Stomach (tissue), 4 donors: ENCODE measurements at regions not wholly inside any gene's neighbourhood (a gene's known extent, or its start where the extent isn't known, plus 50 kb on each side); places are given as distances from the start of the nearest gene placed in this dataset.

Experiments
- EP300 ChIP-seq: sonication (generic); formaldehyde crosslinking; IDR thresholded peaks from one replicate; pipeline ENCODE4 v1.6.1; 2017; ENCODE audit warnings: antibody characterized with exemption
- POLR2AphosphoS5 ChIP-seq, 3 donors: sonication (generic); formaldehyde crosslinking; IDR thresholded peaks; one replicate each; pipeline ENCODE4 v1.6.1; 2016; ENCODE audit warnings: antibody characterized with exemption in 3 of 3
- TF ChIP-seq, protein P1 (sequence below), 7 experiments: fragments of 450-650 bp in 4 of 7; fragments of 200-600 bp in 3 of 7; sonication (generic) in 3 of 7; IDR thresholded peaks; one replicate each; pipeline ENCODE4 v1.5.1; 2016 to 2019; ENCODE audit warnings: antibody characterized with exemption in 7 of 7, control low read depth in 2 of 7, mild to moderate bottlenecking in 1 of 7

DNA sequence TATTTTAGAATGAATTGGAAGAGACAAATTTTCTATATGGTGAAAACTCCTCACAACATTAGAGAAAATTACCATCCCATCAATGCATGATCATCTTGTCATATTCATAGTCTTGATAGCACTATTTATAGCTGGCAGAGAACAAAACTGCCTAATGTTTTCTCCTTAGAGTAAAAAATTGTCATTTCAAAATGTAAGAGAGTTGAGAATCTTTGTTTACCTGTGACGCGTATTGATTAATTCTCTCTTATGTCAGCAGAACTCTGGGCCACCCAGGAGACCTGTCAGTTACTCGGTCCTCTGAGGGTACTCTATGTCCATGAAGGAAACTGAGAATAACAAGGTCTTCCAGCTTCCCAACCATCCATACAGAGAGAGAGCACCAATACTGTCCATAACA is 381.4 kb upstream of the ZP4 start:
- TF ChIP-seq, protein P1, sequence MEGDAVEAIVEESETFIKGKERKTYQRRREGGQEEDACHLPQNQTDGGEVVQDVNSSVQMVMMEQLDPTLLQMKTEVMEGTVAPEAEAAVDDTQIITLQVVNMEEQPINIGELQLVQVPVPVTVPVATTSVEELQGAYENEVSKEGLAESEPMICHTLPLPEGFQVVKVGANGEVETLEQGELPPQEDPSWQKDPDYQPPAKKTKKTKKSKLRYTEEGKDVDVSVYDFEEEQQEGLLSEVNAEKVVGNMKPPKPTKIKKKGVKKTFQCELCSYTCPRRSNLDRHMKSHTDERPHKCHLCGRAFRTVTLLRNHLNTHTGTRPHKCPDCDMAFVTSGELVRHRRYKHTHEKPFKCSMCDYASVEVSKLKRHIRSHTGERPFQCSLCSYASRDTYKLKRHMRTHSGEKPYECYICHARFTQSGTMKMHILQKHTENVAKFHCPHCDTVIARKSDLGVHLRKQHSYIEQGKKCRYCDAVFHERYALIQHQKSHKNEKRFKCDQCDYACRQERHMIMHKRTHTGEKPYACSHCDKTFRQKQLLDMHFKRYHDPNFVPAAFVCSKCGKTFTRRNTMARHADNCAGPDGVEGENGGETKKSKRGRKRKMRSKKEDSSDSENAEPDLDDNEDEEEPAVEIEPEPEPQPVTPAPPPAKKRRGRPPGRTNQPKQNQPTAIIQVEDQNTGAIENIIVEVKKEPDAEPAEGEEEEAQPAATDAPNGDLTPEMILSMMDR (IDR thresholded peaks at IDR 0.05) = no peak
- TF ChIP-seq EP300 (no peak), POLR2AphosphoS5 (IDR thresholded peaks at IDR 0.05) (no peak)
